Keratinocyte (primary cell): ENCODE measurements at regions not wholly inside any gene's neighbourhood (a gene's known extent, or its start where the extent isn't known, plus 50 kb on each side); places are given as distances from the start of the nearest gene placed in this dataset.

Experiments used
- EZH2 ChIP-seq: IDR thresholded peaks from one replicate; pipeline ENCODE4 v1.6.1; 2012; ENCODE audit warnings: inconsistent platforms, mild to moderate bottlenecking, low read length, moderate library complexity
- TF ChIP-seq, protein P1 (sequence below), 3 experiments: IDR thresholded peaks in 1 of 3; conservative IDR thresholded peaks in 1 of 3; optimal IDR thresholded peaks in 1 of 3; 2 replicates in 2 of 3; 3 replicates in 1 of 3; pipeline versions ENCODE3 to v1.5.1; 2011; ENCODE audit warnings: low read length in 3 of 3, mild to moderate bottlenecking in 3 of 3, moderate library complexity in 2 of 3, control low read depth in 1 of 3, inconsistent platforms in 1 of 3; ENCODE audit not compliant: insufficient read depth in 2 of 3; ENCODE audit errors: extremely low read depth in 1 of 3

GRCh38 chr19:30116530-30116929 lies 174.5 kb downstream of the URI1 start:
- TF ChIP-seq, protein P1, sequence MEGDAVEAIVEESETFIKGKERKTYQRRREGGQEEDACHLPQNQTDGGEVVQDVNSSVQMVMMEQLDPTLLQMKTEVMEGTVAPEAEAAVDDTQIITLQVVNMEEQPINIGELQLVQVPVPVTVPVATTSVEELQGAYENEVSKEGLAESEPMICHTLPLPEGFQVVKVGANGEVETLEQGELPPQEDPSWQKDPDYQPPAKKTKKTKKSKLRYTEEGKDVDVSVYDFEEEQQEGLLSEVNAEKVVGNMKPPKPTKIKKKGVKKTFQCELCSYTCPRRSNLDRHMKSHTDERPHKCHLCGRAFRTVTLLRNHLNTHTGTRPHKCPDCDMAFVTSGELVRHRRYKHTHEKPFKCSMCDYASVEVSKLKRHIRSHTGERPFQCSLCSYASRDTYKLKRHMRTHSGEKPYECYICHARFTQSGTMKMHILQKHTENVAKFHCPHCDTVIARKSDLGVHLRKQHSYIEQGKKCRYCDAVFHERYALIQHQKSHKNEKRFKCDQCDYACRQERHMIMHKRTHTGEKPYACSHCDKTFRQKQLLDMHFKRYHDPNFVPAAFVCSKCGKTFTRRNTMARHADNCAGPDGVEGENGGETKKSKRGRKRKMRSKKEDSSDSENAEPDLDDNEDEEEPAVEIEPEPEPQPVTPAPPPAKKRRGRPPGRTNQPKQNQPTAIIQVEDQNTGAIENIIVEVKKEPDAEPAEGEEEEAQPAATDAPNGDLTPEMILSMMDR (optimal IDR thresholded peaks at IDR 0.05 in 1 of 3, IDR thresholded peaks at IDR 0.05 in 1 of 3, conservative IDR thresholded peaks at IDR 0.05 in 1 of 3; ENCODE audit: extremely low read depth in 1 of 3, insufficient read depth in 2 of 3, low read length in 3 of 3), result no peak
- TF ChIP-seq EZH2, result no peak
